ENCODE measurements at regions not wholly inside any gene's neighbourhood (a gene's known extent, or its start where the extent isn't known, plus 50 kb on each side); places are given as distances from the start of the nearest gene placed in this dataset.
"Not testable (repeated sequence)": the region's sequence is repeated elsewhere in the genome, so short reads cannot be mapped to it uniquely, and the experiment has no call there.

- no peak for DNase-seq
Measured at GRCh38 chr10:21125471-21126228, 228.5 kb upstream of the NEBL start.

- no peak for DNase-seq
Measured at GRCh38 chr10:21122907-21123306, 225.8 kb upstream of the NEBL start.

DNA sequence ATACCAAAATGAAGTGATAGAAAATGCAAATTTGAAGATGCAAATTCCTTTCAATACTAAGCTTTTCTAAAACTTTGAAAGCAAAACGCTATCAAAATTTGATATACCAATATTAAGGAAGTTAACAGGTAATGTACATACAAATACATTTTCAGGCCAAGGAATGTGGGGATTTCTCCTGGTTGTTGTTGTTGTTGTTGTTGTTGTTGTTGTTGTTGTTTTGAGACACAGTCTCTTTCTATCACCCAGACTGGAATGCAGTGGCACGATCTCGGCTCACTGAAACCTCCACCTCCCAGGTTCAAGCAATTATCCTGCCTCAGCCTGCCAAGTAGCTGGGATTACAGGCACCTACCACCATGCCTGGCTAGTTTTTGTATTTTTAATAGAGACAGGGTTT is 224.7 kb upstream of the NEBL start:
- not testable (repeated sequence) for DNase-seq

DNA sequence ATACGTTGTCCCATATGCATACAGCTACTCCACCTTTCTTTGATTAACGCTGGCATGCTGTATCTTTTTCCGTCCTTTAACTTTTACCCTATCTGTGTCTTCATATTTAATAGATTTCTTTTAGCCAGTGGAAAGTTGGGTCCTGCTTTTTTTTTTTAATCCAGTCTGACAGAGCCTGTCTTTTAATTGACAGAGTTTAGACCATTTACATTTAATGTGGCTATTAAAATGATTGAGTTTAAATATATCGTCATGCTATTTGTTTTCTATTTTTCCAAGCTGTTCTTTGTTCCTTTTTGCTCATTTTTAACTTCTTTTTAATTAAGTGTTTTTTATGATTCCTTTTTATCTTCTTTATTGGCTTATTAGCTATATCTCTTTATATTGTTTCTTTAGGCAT is 217.6 kb upstream of the NEBL start:
- no peak for DNase-seq

- no peak for DNase-seq
Measured at GRCh38 chr10:21110358-21110757, 213.2 kb upstream of the NEBL start.

DNA sequence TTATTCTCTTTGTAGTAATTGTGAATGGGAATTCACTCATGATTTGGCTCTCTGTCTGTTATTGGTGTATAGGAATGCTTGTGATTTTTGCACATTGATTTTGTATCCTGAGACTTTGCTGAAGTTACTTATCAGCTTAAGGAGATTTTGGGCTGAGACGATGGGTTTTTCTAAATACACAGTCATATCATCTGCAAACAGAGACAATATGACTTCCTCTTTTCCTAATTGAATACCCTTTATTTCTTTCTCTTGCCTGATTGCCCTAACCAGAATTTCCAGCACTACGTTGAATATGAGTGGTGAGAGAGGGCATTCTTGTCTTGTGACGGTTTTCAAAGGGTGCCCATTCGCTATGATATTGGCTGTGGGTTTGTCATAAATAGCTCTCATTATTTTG is 209.8 kb upstream of the NEBL start:
- DNase-seq = not testable (repeated sequence)

GRCh38 chr10:21105331-21105730 is 208.2 kb upstream of the NEBL start:
- not testable (repeated sequence) for DNase-seq

DNA sequence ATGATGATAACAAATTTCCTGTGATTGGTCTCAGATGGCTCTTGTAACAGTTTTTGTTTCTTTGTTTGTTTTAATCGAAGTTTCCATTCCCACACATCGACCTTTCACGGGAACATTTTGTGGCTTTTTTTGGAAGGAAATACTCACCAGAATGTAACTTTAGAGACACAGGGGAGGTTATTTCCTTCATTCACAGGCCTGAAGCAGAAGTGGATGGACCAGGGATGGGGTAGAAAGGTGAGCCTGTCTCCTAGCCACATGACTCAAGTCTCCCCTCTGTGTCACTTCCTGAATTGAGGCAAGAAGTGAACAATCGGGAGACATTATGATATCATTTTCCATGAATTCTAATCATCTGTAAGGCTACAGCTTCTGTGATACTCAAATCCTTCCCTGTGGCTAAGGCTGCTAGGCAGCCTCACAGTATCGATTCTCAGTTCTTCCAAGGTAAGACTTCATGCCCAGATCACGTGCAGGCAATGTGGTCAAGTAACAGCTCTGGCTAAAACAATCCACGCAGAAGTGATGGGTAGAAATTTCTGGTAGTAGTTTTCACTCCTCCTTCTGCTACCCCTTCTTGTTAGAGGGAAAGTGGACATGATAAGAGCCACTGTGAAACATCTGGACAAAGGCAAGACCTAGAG is 203.9 kb upstream of the NEBL start:
- DNase-seq = peak; percentile 67

- DNase-seq = peak; percentile 21
Measured at GRCh38 chr10:21100190-21100589, 203.1 kb upstream of the NEBL start.

- peak; percentile 20 for DNase-seq
Measured at GRCh38 chr10:21099291-21100062, 202.4 kb upstream of the NEBL start.

- DNase-seq = no peak
Measured at GRCh38 chr10:21097926-21098355, 200.8 kb upstream of the NEBL start.

DNA sequence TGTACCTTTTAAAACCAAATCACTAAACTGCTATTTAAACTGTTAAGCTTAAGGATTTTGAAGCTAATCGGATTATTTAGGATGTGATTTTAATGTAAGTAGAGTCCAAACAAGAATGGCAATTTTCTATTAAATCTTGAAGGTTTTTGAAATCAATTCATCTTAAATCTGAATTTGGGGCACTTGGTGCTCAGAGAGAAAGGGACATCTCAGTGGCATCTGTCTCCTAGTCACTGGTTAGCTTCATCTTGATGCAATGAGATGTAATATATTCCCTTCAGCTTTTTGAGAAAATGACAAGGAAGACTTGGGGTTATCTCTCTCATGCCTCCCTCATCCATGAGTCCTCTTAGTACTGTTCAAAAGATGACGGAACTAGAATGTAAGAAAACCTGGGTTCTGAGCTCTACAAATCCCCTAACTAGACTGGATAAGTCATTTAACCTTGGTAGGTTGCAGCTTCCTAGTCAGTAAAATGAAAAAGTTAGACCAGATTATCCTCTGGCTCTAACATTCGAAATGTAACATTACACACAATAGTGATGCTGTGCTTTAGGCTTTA is 198.5 kb upstream of the NEBL start:
- no peak for DNase-seq

DNA sequence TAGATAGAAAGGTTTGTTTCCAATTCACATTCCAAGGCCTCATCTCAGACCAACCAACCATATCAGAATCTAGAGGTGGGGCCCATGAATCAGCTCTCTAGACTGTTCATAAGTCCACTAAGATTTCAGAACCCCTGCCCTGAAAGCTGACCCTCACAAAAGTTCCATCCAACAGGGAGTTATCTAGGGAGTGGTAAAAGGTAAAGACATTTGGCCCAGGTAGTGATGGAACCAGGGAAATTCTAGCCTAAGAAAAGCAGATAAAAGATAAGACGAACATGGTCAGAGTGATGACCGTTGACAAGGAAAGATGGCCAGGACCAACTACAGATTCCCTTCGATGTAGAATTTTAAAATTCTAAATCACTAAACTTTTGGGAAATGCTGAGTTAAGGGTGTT is 198.0 kb upstream of the NEBL start:
- DNase-seq = no peak

DNA sequence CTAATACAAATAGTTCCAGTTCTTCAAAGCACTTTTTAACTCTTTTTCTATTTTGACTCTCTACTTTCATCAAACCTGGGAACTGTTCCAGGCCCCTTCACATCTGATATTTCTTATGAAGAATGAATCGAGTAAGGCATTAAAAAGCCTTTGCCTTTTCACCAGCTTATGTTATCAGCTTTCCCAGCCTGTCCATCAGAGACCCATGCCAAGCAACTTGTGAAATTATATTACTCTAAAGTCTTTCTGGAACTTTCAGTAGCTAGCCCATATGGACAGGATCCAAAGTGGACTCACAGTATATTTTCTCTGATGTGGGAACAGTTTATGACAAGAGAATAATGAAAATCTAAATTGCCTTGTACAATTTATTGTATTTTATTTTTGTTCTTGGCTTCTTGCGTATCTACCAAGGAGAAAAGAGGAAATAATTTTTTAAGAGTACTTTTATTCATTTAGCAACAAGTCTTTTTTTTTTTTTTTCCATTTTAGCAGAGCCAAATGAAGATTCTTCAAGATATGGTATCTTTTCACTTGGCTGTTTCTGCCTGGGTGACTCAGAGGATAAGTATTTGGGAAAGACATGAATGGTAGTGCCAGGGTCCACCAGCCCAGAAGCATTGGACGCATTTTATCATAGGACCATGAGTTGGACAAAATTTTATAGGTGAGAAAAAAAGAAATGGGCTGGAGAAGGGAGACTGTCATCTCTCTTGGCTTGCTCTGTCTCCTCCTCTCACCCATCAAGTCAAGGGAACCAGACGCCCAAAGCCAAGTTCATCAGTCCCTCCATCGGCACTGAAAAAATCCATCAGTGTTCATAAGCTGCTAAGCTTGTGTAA is 195.8 kb upstream of the NEBL start:
- DNase-seq = no peak

DNA sequence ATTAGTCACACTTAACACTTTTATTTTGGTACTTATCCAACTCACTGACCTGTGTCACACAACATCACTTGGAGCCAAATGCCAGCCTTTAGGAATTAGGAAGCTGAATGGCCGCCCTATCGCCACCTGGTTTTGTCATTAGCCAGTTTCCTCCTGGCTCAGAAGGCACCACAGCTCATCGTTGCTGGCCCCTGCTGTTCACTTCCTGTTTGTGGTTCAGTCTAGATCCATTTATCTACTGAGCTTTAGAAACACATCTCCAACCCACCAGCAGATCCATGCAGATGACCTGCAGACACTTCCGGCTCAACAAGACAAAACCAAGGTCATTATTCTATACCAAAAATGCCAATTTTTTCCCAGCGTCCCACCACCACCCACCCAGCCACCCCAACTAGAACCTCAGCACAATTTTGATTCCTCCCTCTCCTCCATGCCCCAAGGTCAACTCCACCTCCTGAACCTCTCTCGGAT is 193.5 kb upstream of the NEBL start:
- DNase-seq = no peak

DNA sequence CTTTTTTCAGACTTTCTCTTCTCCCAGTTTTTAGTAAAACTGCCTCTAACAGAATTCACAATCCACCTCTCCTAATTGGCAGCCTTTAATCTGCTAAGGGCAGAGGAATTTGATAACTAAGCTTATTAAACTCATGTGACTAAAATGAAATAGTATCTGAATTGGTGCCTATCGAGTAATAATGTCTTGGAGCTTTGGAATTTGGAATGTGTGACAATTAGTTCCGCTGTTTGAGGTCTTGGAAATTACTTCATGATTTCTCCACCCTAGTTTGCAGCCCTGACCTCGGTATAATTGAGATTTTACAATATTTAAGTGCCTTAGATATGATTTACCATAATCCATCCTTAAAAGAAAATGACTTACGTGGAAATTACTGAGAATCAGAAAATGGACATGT is 190.4 kb upstream of the NEBL start:
- DNase-seq = no peak

GRCh38 chr10:21084700-21085099 is 187.6 kb upstream of the NEBL start:
- no peak for DNase-seq

DNA sequence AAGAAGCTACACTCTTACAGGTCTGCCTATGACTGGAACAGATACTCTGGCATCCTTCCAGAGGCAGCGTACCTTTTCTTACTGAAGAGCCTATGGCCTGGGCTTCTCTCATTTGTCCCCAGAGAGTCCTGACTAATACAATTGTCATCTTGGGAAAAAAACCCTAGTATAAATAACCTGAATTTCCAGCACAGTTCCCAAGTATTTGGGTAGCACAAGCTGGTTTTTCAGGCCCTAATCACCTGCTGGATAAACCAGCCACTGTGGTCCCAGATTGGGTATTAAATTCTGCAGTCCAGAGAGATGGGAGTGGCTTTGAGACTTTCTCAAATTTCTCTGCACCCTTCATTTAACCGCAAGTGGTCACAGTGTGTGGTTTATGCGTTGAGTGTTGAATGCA is 186.8 kb upstream of the NEBL start:
- peak; percentile 59 for DNase-seq

- DNase-seq = no peak
Measured at GRCh38 chr10:21082206-21082605, 185.1 kb upstream of the NEBL start.

DNA sequence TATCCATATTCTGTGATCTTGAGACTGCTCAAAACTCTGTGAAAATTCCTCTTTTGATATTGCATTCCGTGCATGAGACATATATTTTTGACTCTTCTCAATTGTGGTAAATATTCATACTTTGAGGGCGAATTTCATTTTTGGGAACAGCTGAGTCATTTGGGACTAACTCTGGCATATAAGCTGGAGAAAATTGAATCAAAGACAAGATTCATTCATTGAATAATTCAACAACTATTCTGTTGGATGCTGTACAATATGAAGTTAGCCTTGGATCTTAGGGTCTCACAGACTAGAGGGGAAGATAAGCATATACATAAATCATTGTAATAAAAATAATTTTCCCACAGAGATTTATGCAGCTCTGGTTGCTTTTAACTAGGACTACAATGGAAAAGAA is 183.2 kb upstream of the NEBL start:
- peak; percentile 74 for DNase-seq

DNA sequence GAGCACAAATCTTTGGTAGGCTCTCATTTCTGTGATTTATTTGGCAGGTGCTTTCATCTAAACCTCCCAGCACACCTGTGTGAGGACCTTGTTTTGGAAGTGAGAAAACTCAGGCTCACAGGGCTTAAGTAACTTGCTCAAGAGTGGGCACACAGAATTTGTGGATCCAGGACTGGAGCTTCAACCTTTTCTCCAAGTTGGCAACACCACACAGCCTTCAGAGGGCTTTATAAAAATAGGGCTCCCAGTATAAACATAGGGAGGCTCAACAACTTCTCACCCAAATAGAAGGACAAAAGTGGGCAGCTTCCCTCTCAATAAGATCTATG is 182.2 kb upstream of the NEBL start:
- DNase-seq = no peak
